ENCODE measurements at regions not wholly inside any gene's neighbourhood (a gene's known extent, or its start where the extent isn't known, plus 50 kb on each side); places are given as distances from the start of the nearest gene placed in this dataset.
A peak's percentile ranks its signal among the peaks of the same experiment; 100 is the strongest.

GRCh38 chr17:13989138-13989537 is 80.2 kb upstream of the COX10 start:
- DNase-seq (ENCODE audit: low spot score) = no peak

GRCh38 chr17:13993106-13993505 is 76.2 kb upstream of the COX10 start:
- no peak for DNase-seq (ENCODE audit: low spot score)

- no peak for DNase-seq (ENCODE audit: low spot score)
These were observed 75.3 kb upstream of the COX10 start for GRCh38 chr17:13994050-13994449.

- no peak for DNase-seq (ENCODE audit: low spot score)
These were observed 73.4 kb upstream of the COX10 start for GRCh38 chr17:13995856-13996271.

GRCh38 chr17:13996276-13996675 is 73.0 kb upstream of the COX10 start:
- no peak for DNase-seq (ENCODE audit: low spot score)

GRCh38 chr17:13996748-13997147 is 72.6 kb upstream of the COX10 start:
- no peak for DNase-seq (ENCODE audit: low spot score)

GRCh38 chr17:14004927-14005620 is 64.2 kb upstream of the COX10 start:
- DNase-seq (ENCODE audit: low spot score) = no peak

- DNase-seq (ENCODE audit: low spot score) = no peak
These were observed 62.9 kb upstream of the COX10 start for GRCh38 chr17:14006249-14006942.

- DNase-seq (ENCODE audit: low spot score) = no peak
These were observed 61.4 kb upstream of the COX10 start for GRCh38 chr17:14007951-14008350.

- DNase-seq (ENCODE audit: low spot score) = no peak
These were observed 58.1 kb upstream of the COX10 start for GRCh38 chr17:14011036-14011692.

GRCh38 chr17:14011740-14012405 is 57.4 kb upstream of the COX10 start:
- DNase-seq (ENCODE audit: low spot score) = no peak

- DNase-seq (ENCODE audit: low spot score) = no peak
These were observed 54.6 kb upstream of the COX10 start for GRCh38 chr17:14014657-14015056.

GRCh38 chr17:14015271-14015670 is 54.0 kb upstream of the COX10 start:
- DNase-seq (ENCODE audit: low spot score) = no peak

- DNase-seq (ENCODE audit: low spot score) = peak; percentile 12
These were observed 52.4 kb upstream of the COX10 start for GRCh38 chr17:14016858-14017257.

- no peak for DNase-seq (ENCODE audit: low spot score)
These were observed 49.9 kb upstream of the COX10 start for GRCh38 chr17:14019186-14019956.

Data from HuH-7.5 (cell line).